HCEC 1CT (cell line): ENCODE measurements at regions not wholly inside any gene's neighbourhood (a gene's known extent, or its start where the extent isn't known, plus 50 kb on each side); places are given as distances from the start of the nearest gene placed in this dataset.

Source experiments
- DNase-seq: peaks from one replicate; pipeline ENCODE4 v3.0.0-alpha.2; 2017

- DNase-seq, result peak; percentile 92
Measured at GRCh38 chr11:28566339-28567089, 458.3 kb downstream of the METTL15 start.

GRCh38 chr11:28559492-28559891 is 451.3 kb downstream of the METTL15 start:
- no peak for DNase-seq

- DNase-seq, result no peak
Measured at GRCh38 chr11:28547321-28547741, 439.1 kb downstream of the METTL15 start.

DNA sequence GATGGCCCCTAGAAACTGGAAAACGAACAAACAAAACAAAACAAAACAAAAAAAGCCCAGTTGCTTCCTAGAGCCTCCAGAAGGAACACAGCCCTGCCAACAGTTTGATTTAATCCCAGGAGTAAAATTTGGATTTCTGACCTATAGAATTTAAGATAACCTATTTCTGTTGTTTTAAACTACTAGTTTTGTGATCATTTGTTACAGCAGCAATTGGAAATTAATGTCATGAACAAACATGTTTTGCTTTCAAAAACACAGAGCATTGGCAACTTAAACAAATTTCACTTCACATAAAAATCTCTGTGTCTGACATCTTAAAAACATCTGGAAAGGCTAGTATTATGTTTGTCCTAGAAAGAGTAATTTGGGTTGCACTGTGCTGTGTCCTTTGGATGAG is 437.3 kb downstream of the METTL15 start:
- no peak for DNase-seq

GRCh38 chr11:28542561-28542960 is 434.4 kb downstream of the METTL15 start:
- no peak for DNase-seq

DNA sequence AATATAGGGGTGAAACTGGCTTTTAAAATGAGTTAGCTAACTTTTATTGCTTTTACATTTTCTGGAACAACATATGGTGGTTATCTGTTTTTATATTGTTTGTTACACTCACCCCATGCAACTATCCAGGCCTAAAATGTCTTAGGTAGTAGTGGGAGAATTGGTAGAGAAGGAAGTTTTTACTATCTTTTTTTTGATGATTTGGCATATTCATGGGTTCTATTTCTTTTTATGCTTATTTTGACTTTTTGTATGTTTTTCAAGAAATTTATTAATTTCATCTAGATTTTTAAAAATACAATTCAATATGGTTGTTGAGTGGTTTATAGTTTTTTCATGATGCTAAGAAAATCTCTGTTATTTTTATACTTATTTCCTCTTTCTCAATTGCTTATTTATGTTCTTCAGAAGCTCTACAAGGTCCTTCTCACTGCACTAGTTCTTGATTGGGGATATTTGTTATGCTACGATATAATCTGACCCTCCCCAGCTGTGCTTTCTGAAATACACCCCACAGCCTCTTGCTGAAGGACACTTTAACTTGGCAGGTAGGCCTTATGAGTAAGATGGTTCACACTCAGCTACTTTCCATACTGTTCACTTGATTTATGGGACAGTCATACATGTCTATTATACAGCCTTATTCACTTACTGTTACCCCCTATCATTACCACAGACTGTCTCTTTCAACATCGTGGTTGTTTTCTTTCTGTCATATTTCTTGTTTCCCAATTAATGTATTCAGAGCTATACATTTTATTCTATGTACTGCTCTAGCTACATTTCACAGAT is 431.2 kb downstream of the METTL15 start:
- no peak for DNase-seq

DNA sequence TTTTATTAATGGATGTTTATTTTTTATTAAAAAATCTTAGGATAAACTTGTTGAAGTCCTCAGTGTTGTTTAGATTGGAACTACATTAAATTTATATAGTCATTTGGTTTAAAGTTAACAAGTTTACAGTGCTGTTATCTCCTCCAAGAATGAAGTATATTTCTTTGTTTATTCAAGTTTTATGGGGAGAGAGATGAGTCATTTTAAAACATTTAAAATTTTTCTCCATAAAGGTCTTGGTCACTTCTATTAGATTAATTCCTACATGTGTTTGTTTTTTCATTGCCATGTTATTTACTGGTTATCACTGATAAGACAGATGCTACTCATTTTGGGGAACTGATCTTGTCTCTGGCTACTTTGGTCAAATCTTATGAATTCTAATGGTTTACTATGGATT is 429.6 kb downstream of the METTL15 start:
- peak; percentile 52 for DNase-seq

- no peak for DNase-seq
Measured at GRCh38 chr11:28536504-28537267, 428.5 kb downstream of the METTL15 start.

GRCh38 chr11:28535677-28536076 is 427.5 kb downstream of the METTL15 start:
- DNase-seq, result no peak

DNA sequence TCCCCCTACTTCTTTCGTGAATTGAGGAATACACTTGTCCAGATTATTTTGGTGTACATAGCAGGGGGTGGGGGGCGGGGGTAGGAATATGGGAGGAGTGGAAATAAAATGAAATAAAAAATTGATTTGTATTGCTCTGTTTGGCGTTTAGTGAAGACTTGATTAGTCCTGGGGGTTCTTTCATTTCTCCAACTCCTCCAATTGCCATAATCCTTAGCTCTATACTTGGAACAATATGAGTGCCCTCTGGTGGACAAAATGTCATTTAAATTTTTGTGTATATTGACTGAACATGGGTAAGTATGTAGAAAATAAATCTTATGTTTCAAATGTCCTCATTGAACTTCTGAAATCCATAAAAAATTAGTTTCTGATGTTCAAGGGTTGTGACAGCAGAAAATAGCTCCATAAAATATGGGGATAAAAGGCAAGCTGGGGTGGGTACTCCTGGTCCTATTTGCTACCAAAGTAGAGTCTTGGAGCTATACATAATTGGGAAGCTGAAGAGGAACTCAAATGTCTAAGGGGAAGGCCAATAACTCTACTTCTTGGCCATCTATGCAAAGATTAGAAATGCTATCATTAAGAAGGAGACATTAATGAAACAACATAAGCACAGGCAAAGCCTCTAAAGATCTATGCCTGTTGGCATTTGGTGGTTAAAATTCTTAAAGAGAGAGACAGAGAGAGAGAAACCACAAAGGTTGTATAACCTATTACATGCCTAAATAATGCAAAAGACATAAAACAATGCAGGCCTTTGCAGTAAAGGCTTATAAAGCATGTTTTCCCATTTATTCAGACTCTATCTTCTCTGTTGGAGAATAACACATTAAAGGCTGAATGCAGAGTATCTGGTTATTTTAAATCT is 421.6 kb downstream of the METTL15 start:
- DNase-seq, result peak; percentile 65

GRCh38 chr11:28529046-28529445 is 420.9 kb downstream of the METTL15 start:
- DNase-seq, result no peak

GRCh38 chr11:28528217-28528616 is 420.0 kb downstream of the METTL15 start:
- no peak for DNase-seq

DNA sequence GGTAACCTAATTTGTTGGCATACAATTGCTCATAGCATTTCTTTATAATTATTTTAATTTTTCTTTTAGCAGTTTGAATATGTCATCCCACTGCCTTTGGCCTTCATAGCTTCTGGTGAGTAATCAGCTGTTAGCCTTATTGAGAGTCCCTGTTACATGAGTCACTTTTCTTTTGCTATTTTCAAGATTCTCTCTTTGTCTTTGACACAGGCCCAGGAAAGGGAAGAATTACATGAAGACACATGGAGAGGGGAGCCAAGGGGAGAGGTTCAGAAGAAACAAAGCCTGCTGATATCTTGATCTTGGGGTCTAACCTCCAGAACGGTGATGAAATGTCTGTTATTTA is 418.2 kb downstream of the METTL15 start:
- DNase-seq, result peak; percentile 36

DNA sequence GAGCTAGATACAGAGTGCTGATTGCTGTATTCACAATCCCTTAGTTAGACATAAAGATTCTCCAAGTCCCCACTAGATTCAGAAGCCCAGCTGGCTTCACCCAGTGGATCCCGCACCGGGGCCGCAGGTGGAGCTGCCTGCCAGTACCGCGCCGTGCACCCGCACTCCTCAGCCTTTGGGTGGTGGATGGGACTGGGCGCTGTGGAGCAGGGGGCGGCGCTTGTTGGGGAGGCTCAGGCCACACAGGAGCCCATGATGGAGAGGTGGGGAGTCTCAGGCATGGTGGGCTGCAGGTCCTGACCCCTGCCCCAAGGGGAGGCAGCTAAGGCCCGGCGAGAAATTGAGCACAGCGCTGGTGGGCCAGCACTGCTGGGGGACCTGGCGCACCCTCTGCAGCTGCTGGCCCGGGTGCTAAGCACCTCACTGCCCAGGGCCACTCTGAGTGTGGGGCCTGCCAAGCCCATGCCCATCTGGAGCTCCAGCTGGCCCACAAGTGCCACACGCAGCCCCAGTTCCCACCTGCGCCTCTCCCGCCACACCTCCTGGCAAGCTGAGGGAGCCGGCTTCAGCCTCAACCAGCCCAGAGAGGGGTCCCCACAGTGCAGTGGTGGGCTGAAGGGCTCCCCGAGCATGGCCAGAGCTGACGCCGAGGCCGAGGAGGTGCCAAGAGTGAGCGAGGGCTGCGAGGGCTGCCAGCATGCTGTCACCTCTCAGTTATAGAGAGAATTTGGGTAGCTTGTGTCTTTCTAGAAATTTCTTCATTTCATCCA is 417.6 kb downstream of the METTL15 start:
- no peak for DNase-seq

DNA sequence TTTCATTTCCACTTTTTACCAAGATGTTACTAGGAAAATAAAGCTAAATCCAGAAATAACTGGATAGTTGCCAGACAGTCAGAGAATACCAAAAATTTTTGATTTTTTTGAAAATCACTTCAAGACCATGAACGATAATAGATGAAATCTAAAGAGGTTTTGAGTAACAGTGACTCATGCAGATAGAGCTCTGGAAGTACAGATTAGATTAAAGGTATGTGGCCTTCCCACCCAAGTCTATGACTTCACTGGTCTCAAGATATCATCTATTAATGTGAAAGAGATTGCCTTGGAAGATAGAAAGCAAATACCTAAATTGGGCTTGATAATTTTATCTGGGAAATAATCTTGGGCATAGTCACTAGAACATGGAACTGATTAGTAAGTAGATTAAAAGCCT is 415.9 kb downstream of the METTL15 start:
- DNase-seq, result no peak

DNA sequence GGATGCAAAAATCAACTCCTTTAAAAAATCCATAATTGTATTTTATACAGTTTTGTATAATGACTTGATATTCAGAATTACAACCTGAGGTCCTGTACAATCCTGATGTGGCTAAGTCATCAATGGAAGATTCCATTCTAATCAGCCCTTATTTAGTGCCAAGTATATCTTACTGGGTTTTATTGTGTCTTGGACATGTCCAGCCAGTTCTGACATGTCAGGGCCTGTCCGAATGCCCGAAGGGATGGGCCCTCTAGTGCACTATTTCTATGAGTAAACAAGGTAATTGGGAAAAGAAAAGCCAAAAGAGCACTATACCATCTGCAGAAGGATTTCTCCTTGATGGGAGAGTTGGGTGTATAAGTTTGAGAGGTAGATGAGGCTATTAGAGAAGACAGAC is 412.9 kb downstream of the METTL15 start:
- no peak for DNase-seq

DNA sequence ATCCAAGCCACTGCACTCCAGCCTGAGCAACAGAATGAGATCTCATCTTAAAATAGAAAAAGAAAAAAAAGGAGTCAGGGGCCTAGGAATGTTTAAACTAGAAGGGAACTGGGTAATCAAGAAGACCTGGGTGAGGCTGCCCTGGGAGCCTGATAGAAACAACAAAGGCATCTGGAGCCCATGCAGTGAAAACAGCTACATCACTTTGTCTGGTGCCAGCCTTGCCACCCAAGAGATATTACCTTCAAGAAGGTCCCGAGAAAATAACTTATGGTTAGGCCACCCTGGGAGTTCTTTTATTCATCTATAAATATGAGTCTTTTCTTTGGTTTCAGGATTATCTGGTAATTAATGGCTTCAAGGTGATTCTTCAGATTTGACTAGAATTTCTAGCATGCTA is 412.1 kb downstream of the METTL15 start:
- no peak for DNase-seq

GRCh38 chr11:28518825-28519224 is 410.6 kb downstream of the METTL15 start:
- DNase-seq, result no peak

- no peak for DNase-seq
Measured at GRCh38 chr11:28517621-28518020, 409.4 kb downstream of the METTL15 start.

GRCh38 chr11:28514391-28514790 is 406.2 kb downstream of the METTL15 start:
- DNase-seq, result no peak

- no peak for DNase-seq
Measured at GRCh38 chr11:28512143-28512756, 404.1 kb downstream of the METTL15 start.
